PC-9 (cell line): ENCODE measurements at regions not wholly inside any gene's neighbourhood (a gene's known extent, or its start where the extent isn't known, plus 50 kb on each side); places are given as distances from the start of the nearest gene placed in this dataset.

Experiments used
- BruUV-seq: library from RNA; stranded (reverse); fragments of 400-500 nt; replicated peaks from 2 replicates; lab custom pipeline; 2021; lab: Mats Ljungman, UMichigan
- CTCF ChIA-PET: fragments of 300-600 bp; sonication (Branson Sonifier 250); formaldehyde crosslinking; loops from one replicate; lab custom pipeline; 2022; ENCODE audit warnings: antibody characterized with exemption; lab: Charles Lee
- POLR2A ChIA-PET: fragments of 300-600 bp; sonication (Branson Sonifier 250); formaldehyde crosslinking; loops from one replicate; lab custom pipeline; 2022; ENCODE audit warnings: antibody characterized with exemption; ENCODE audit not compliant: unreplicated experiment; lab: Charles Lee
- DNase-seq, 2 experiments: peaks; one replicate each; pipeline versions ENCODE4 v3.0.0 to v3.0.0-alpha.2; 2015 to 2022; ENCODE audit warnings: mixed read lengths in 1 of 2
- H2AFZ ChIP-seq: fragments of 200-600 bp; sonication (generic); 2 replicates; pipeline ENCODE4 v1.8.1; 2017; ENCODE audit warnings: antibody characterized with exemption
- H3F3A ChIP-seq: fragments of 200-600 bp; sonication (generic); 2 replicates; pipeline ENCODE4 v1.8.1; 2017; ENCODE audit warnings: antibody characterized with exemption, mild to moderate bottlenecking, low read depth; ENCODE audit not compliant: insufficient read depth
- H3K27ac ChIP-seq: fragments of 200-600 bp; sonication (generic); 2 replicates; pipeline ENCODE4 v1.6.1; 2016; ENCODE audit warnings: mixed run types
- H3K27me3 ChIP-seq: fragments of 200-600 bp; sonication (generic); 2 replicates; pipeline ENCODE4 v1.6.1; 2016; ENCODE audit warnings: low read depth, mixed run types; ENCODE audit not compliant: insufficient read depth
- H3K36me3 ChIP-seq: fragments of 200-600 bp; sonication (generic); 2 replicates; pipeline ENCODE4 v1.6.1; 2016; ENCODE audit warnings: low read depth, mixed run types
- H3K4me1 ChIP-seq: fragments of 200-600 bp; sonication (generic); replicated peaks from 2 replicates; pipeline ENCODE4 v1.6.1; 2016; ENCODE audit warnings: mixed run types; ENCODE audit not compliant: insufficient read depth
- H3K4me2 ChIP-seq: fragments of 200-600 bp; sonication (generic); 2 replicates; pipeline ENCODE4 v1.6.1; 2017; ENCODE audit warnings: mixed run types
- H3K4me3 ChIP-seq: fragments of 200-600 bp; sonication (generic); 2 replicates; pipeline ENCODE4 v1.6.1; 2016; ENCODE audit warnings: mixed run types
- H3K79me2 ChIP-seq: fragments of 200-600 bp; sonication (generic); 2 replicates; pipeline ENCODE4 v1.6.1; 2017; ENCODE audit warnings: low read depth, mixed run types
- H3K9me2 ChIP-seq: fragments of 200-600 bp; sonication (generic); 2 replicates; pipeline ENCODE4 v1.8.1; 2017; ENCODE audit warnings: mild to moderate bottlenecking; ENCODE audit not compliant: insufficient read depth
- H3K9me3 ChIP-seq: fragments of 200-600 bp; sonication (generic); 2 replicates; pipeline ENCODE4 v1.8.1; 2016; ENCODE audit warnings: low read depth; ENCODE audit not compliant: insufficient read depth
- H4K20me1 ChIP-seq: fragments of 200-600 bp; sonication (generic); 2 replicates; pipeline ENCODE4 v1.8.1; 2017; ENCODE audit not compliant: insufficient read depth
- EZH2 ChIP-seq: fragments of 200-600 bp; sonication (generic); IDR thresholded peaks from 2 replicates; pipeline ENCODE4 v1.8.0; 2017; ENCODE audit warnings: antibody characterized with exemption, low read depth
- intact Hi-C: fragments of 100-400 bp; cut with micrococcal nuclease; formaldehyde crosslinking; loops from one replicate; pipeline ENCODE4 v1.10.0; 2022; ENCODE audit not compliant: unreplicated experiment
- TF ChIP-seq, protein P1 (sequence below): fragments of 200-600 bp; sonication (generic); conservative IDR thresholded peaks from 2 replicates; pipeline ENCODE4 v1.6.1; 2017; ENCODE audit warnings: mixed run types, antibody characterized with exemption, mild to moderate bottlenecking, moderate library complexity

DNA sequence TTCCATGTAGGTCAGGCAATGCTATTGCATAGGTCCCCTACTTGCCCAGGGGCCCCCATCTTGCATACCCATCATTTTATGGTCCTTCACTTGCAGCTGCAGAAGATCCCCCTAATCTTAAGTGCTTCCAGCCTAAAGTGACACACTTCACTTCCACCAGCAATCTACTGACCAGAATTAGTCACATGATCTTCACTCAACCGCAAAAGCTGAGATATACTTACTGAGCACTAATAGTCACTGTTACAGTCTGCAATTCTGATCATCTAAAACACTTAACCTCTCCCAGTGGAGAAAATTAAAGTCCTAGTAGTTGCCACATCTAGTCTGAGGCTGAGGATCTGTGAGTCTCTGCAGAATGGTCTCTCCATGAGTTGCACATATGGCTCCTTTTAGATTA is 82.1 kb downstream of the AREG start:
- H3K27ac ChIP-seq = no peak overlapping the region
- no peaks in the 10 kb centered on the region for H3F3A ChIP-seq
- BruUV-seq = no TSS peak
- no peak overlapping the region for H3K4me2 ChIP-seq
- POLR2A ChIA-PET = no interaction called here
- no peak overlapping the region for H3K4me3 ChIP-seq
- H3K9me3 ChIP-seq = no peaks in the 10 kb centered on the region
- no peaks in the 10 kb centered on the region for H3K27me3 ChIP-seq
- no peaks in the 10 kb centered on the region for H3K36me3 ChIP-seq
- H4K20me1 ChIP-seq = no peaks in the 10 kb centered on the region
- H3K4me1 ChIP-seq = no peaks in the 10 kb centered on the region
- intact Hi-C loops = no loop called here
- CTCF ChIA-PET = no interaction called here
- no peaks in the 10 kb centered on the region for H3K9me2 ChIP-seq
- DNase-seq = no peak
- no peaks in the 10 kb centered on the region for H3K79me2 ChIP-seq
- TF ChIP-seq EZH2 = no peak
- TF ChIP-seq, protein P1, sequence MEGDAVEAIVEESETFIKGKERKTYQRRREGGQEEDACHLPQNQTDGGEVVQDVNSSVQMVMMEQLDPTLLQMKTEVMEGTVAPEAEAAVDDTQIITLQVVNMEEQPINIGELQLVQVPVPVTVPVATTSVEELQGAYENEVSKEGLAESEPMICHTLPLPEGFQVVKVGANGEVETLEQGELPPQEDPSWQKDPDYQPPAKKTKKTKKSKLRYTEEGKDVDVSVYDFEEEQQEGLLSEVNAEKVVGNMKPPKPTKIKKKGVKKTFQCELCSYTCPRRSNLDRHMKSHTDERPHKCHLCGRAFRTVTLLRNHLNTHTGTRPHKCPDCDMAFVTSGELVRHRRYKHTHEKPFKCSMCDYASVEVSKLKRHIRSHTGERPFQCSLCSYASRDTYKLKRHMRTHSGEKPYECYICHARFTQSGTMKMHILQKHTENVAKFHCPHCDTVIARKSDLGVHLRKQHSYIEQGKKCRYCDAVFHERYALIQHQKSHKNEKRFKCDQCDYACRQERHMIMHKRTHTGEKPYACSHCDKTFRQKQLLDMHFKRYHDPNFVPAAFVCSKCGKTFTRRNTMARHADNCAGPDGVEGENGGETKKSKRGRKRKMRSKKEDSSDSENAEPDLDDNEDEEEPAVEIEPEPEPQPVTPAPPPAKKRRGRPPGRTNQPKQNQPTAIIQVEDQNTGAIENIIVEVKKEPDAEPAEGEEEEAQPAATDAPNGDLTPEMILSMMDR = no peak
- no peak overlapping the region for H2AFZ ChIP-seq

DNA sequence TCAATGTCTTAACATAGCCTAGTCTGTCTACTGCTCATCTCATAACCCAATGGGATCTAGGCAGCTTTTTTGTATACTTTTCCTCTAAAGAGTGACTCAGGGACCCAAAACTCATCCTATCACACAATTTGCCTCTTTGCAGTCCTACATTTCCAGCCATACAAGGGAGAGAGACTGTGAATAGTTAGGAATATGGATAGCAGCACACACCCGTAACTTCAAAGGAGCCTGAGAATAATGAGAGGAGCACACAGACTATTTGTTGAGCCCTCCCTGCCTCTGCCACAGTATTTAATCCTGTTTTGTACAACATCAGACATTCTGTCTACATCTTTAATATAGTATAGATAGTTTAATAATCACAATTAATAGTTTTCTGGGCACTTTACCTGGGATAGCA is 83.2 kb downstream of the AREG start:
- Histone ChIP-seq H3K79me2 (no peaks in the 10 kb centered on the region), H3K27me3 (no peaks in the 10 kb centered on the region), H3F3A (no peaks in the 10 kb centered on the region), H3K9me3 (no peaks in the 10 kb centered on the region), H3K36me3 (no peaks in the 10 kb centered on the region), H3K4me3 (no peak overlapping the region), H2AFZ (no peak overlapping the region), H3K4me2 (no peak overlapping the region), H3K9me2 (no peaks in the 10 kb centered on the region), H3K27ac (no peak overlapping the region), H3K4me1 (no peaks in the 10 kb centered on the region), H4K20me1 (no peaks in the 10 kb centered on the region)
- TF ChIP-seq EZH2 = no peak
- TF ChIP-seq, protein P1 = no peak
- ChIA-PET POLR2A (no interaction called here), CTCF (interaction anchor here (0.7 kb wide), 1 partner anchor 154 kb away, joined by 3 read pairs; no protein-coding TSS in a partner anchor)
- intact Hi-C loops = no loop called here
- DNase-seq = no peak
- BruUV-seq = no TSS peak

DNA sequence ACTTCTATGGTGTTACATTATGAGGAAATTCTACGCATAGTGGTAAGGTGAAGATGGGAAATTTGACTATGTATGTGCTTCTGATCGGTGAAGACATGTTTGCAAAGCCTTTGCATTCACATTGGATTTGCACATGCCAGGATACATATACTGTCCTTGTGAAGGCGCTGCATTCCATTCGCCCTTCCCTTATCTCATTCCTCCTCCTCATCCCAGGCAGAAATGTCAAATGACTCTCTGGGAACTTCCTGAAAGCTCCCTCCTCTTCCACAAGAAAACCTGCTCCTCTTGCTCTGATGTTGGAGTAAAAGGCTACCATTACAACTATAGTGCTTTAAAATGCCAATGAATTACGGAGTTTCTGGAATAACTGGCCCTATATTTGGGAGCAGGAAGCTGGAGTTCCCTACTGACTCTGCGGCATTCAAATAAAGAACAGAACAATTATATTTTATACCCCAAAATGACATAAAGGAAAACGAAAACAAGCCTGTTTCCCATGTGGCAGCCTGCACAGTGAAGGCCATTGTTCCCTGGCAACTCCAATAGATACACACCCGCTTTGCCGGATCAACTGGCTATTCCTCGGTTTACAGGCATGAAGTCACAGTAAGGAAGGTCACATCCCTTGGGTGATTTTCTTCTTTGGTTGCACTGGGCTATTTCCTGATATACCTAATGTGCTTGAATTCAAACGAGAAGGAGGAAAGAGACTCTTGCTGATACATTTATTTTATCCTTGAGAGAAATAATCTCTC is 84.5 kb downstream of the AREG start:
- Histone ChIP-seq H3K4me3 (no peak overlapping the region), H2AFZ (no peak overlapping the region), H3F3A (no peaks in the 10 kb centered on the region), H3K27me3 (no peaks in the 10 kb centered on the region), H3K9me3 (no peaks in the 10 kb centered on the region), H3K9me2 (no peaks in the 10 kb centered on the region), H3K4me2 (no peak overlapping the region), H4K20me1 (no peaks in the 10 kb centered on the region), H3K79me2 (no peaks in the 10 kb centered on the region), H3K27ac (no peak overlapping the region), H3K4me1 (no peaks in the 10 kb centered on the region), H3K36me3 (no peaks in the 10 kb centered on the region)
- ChIA-PET CTCF (no interaction called here), POLR2A (no interaction called here)
- intact Hi-C loops = loop anchor here (2.0 to 10.0 kb wide), 3 partner anchors 82 to 345 kb away; partner anchors contain the start of gene AREG
- DNase-seq = no peak
- TF ChIP-seq, protein P1 = no peak
- no peak for TF ChIP-seq EZH2
- BruUV-seq = no TSS peak
